ENCODE measurements at regions not wholly inside any gene's neighbourhood (a gene's known extent, or its start where the extent isn't known, plus 50 kb on each side); places are given as distances from the start of the nearest gene placed in this dataset.

DNA sequence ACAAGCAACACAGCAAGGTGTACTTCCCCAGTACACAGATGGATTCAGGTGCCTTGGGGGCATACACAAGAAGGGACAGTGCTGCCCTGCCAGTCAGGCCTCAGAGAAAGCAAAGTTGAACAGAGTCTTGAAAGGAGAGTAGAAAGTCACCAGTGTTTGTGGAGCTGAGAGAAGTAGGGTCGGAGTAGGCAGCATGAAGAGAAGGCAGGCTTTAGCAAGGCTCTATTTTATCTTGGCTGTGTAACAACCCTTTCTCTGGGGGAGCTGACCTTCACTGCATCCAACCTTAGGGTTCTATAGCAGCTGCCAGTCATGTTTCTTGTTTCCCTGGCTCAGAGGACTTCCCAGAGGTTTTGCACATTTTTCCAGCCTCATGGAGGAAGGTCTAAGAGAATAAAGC is 77.4 kb upstream of the BLID start:
- intact Hi-C loops (cut with DNase I), result no loop called here
- no peak for DNase-seq
- Histone ChIP-seq H3K4me3 (no peak overlapping the region), H3K9me3 (no peaks in the 10 kb centered on the region), H3K27ac (peak overlapping the region in 2 of 4 donors; percentile 23 to 34), H3K36me3 (no peaks in the 10 kb centered on the region), H3K4me1 (peaks cover 0 to 39% (median 28%) of the 10 kb centered on the region in 3 donors), H3K27me3 (no peaks in the 10 kb centered on the region)
- TF ChIP-seq CTCF (IDR thresholded peaks at IDR 0.05), result no peak
- no peak for TF ChIP-seq POLR2A (IDR thresholded peaks at IDR 0.05)
- 30 to 86% methylated on average over 1 of the region's 1 CpG for WGBS, 2 donors

DNA sequence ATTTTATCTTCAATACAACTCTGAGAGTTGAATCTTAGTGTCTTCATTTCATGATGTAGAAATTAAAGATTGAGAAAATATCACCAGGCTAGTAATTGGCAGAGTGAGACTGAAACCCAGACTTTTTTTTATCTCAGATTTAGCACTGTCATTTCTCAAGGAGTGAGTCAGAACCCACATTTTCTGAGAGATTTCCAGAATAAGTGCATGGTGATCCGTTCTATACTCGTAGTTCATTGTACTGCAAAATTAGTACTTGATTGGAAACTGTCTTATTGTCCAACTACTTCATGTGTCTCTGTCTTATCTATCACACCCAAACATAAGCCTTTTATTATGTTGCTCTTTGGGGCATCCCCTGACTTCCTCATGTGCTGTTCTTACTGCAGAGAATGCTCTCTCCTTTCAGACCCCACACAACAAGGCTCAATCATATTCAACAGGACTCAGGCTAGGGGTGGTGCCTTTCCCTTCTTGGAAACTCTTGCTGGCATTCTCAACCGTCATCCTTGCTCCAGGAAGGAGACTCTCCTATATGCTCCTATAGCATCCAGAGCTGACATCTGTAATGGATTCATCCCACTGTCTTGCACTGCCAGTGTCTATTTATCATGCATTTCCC is 76.7 kb upstream of the BLID start:
- no peak for DNase-seq
- no peaks in the 10 kb centered on the region for H3K36me3 ChIP-seq
- H3K27ac ChIP-seq, result peak overlapping the region in 2 of 4 donors; percentile 23 to 36
- no peaks in the 10 kb centered on the region for H3K27me3 ChIP-seq
- H3K4me1 ChIP-seq, result peaks cover 0 to 42% (median 28%) of the 10 kb centered on the region in 3 donors
- H3K9me3 ChIP-seq, result no peaks in the 10 kb centered on the region
- 13 to 37% methylated on average over 3 of the region's 3 CpGs for WGBS, 2 donors
- H3K4me3 ChIP-seq, result no peak overlapping the region
- no peak for TF ChIP-seq CTCF (IDR thresholded peaks at IDR 0.05)
- TF ChIP-seq POLR2A (IDR thresholded peaks at IDR 0.05), result no peak
- intact Hi-C loops (cut with DNase I), result no loop called here

- H3K27ac ChIP-seq, result peak overlapping the region in 3 of 4 donors; percentile 6 to 51 (median 31)
- intact Hi-C loops (cut with DNase I), result no loop called here
- H3K9me3 ChIP-seq, result peaks cover 0 to 11% (median 6%) of the 10 kb centered on the region in 3 donors
- no peak overlapping the region for H3K4me3 ChIP-seq
- peaks cover 0 to 29% (median 18%) of the 10 kb centered on the region in 3 donors for H3K4me1 ChIP-seq
- no peak for DNase-seq
- TF ChIP-seq POLR2A (IDR thresholded peaks at IDR 0.05), result no peak
- no peaks in the 10 kb centered on the region for H3K36me3 ChIP-seq
- no peaks in the 10 kb centered on the region for H3K27me3 ChIP-seq
- WGBS, 2 donors, result 77 to 86% methylated on average over 2 of the region's 2 CpGs
Measured at GRCh38 chr11:122190768-122191167, 74.8 kb upstream of the BLID start.

GRCh38 chr11:122189229-122189628 is 73.2 kb upstream of the BLID start:
- intact Hi-C loops (cut with DNase I), result no loop called here
- H3K9me3 ChIP-seq, result peaks cover 0 to 20% (median 12%) of the 10 kb centered on the region in 3 donors
- TF ChIP-seq POLR2A (IDR thresholded peaks at IDR 0.05), result no peak
- peak in 1 of 6 experiments; percentile 21 for TF ChIP-seq CTCF (IDR thresholded peaks at IDR 0.05)
- WGBS, 2 donors, result 14 to 21% methylated on average over 2 of the region's 2 CpGs
- H3K4me1 ChIP-seq, result peaks cover 0 to 26% (median 15%) of the 10 kb centered on the region in 3 donors
- H3K36me3 ChIP-seq, result no peaks in the 10 kb centered on the region
- DNase-seq, result no peak
- H3K4me3 ChIP-seq, result no peak overlapping the region
- H3K27me3 ChIP-seq, result no peaks in the 10 kb centered on the region
- peak overlapping the region; percentile 25 to 84 (median 76) for H3K27ac ChIP-seq

DNA sequence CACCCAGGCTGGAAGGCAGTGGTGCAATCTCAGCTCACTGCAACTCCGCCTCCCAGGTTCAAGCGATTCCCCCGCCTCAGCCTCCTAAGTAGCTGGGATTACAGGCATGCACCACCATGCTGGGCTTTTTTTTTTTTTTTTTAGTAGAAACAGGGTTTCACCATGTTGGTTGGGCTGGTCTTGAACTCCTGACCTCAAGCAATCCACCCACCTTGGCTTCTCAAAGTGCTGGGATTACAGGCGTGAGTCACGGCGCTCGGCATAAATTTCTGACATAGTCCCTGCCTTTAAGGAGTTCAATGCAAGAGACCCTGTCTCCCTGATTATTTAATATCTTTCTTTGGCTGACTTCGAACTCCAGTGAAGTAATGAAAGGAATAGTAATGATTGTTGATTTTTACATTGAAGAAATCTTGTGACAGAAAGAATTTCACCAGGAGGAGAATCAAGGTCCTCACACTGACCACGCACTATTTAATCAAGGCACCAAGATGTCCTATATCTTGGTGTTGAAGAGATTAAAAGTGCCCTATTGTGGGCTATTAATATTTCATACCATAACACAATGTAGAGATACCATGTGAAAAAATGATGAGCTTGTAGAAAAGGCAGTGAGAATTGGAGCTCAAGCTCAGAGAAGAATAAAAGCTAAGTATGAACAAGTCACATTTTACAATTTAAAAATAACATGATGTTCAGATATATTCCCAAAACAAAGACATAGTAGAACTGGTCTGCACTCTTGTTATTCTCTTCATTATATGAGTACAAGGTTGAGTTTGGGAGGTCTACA is 71.6 kb upstream of the BLID start:
- no peak for DNase-seq
- no peaks in the 10 kb centered on the region for H3K36me3 ChIP-seq
- TF ChIP-seq POLR2A (IDR thresholded peaks at IDR 0.05) (no peak), CTCF (IDR thresholded peaks at IDR 0.05) (no peak)
- peaks cover 0 to 17% (median 6%) of the 10 kb centered on the region in 3 donors for H3K4me1 ChIP-seq
- H3K27ac ChIP-seq, result no peak overlapping the region
- peaks cover 0 to 20% (median 12%) of the 10 kb centered on the region in 3 donors for H3K9me3 ChIP-seq
- no peaks in the 10 kb centered on the region for H3K27me3 ChIP-seq
- WGBS, 2 donors, result 85 to 91% methylated on average over 9 of the region's 9 CpGs
- no peak overlapping the region for H3K4me3 ChIP-seq
- intact Hi-C loops (cut with DNase I), result no loop called here
